Sigmoid colon (tissue), 6 donors: ENCODE measurements at regions not wholly inside any gene's neighbourhood (a gene's known extent, or its start where the extent isn't known, plus 50 kb on each side); places are given as distances from the start of the nearest gene placed in this dataset.

Experiments used
- DNase-seq: peaks from one replicate; pipeline ENCODE4 v3.0.0-alpha.2; 2019
- H3K27ac ChIP-seq, 4 donors: fragments of 200-600 bp; sonication (generic); one replicate each; pipeline ENCODE4 v1.5.1; 2016 to 2019; ENCODE audit warnings: mild to moderate bottlenecking in 1 of 4
- H3K27me3 ChIP-seq, 3 donors: fragments of 200-600 bp; sonication (generic); one replicate each; pipeline ENCODE4 v1.5.1; 2019; ENCODE audit warnings: mild to moderate bottlenecking in 1 of 3
- H3K36me3 ChIP-seq, 4 donors: fragments of 200-600 bp; sonication (generic); one replicate each; pipeline ENCODE4 v1.5.1; 2016 to 2019
- H3K4me1 ChIP-seq, 4 donors: fragments of 200-600 bp; sonication (generic); one replicate each; pipeline ENCODE4 v1.5.1; 2017 to 2019
- H3K4me3 ChIP-seq, 4 donors: fragments of 200-600 bp; sonication (generic); one replicate each; pipeline ENCODE4 v1.5.1; 2017 to 2019; ENCODE audit warnings: mild to moderate bottlenecking in 2 of 4, moderate library complexity in 1 of 4
- H3K9me3 ChIP-seq, 4 donors: fragments of 200-600 bp in 3 of 4; sonication (generic) in 3 of 4; one replicate each; pipeline versions ENCODE4 v1.5.1 to v1.6.1; 2013 to 2019
- CTCF ChIP-seq, 4 experiments: fragments of 450-650 bp in 3 of 4; fragments of 200-600 bp in 1 of 4; IDR thresholded peaks; one replicate each; pipeline ENCODE4 v1.5.1; 2016 to 2019; ENCODE audit warnings: antibody characterized with exemption in 4 of 4, mild to moderate bottlenecking in 3 of 4, moderate library complexity in 2 of 4
- EP300 ChIP-seq, 4 donors: sonication (generic); formaldehyde crosslinking; IDR thresholded peaks; one replicate each; pipeline ENCODE4 v1.6.1; 2017; ENCODE audit warnings: antibody characterized with exemption in 4 of 4
- POLR2A ChIP-seq, 2 donors: fragments of 450-650 bp; IDR thresholded peaks; one replicate each; pipeline ENCODE4 v1.6.1; 2016; ENCODE audit warnings: antibody characterized with exemption in 2 of 2, mild to moderate bottlenecking in 2 of 2, moderate library complexity in 2 of 2
- POLR2AphosphoS5 ChIP-seq, 4 donors: sonication (generic); formaldehyde crosslinking; IDR thresholded peaks; one replicate each; pipeline ENCODE4 v1.6.1; 2017; ENCODE audit warnings: antibody characterized with exemption in 4 of 4
- WGBS, 2 donors: extraction: QIAGEN DNeasy Blood & Tissue Kit; methylation state at CpG; one replicate each; pipeline ENCODE4 v1.1.7; 2013; 5-methylcytosine and 5-hydroxymethylcytosine counted together
- intact Hi-C: fragments of 100-400 bp; cut with DNase I; formaldehyde crosslinking; loops from one replicate; pipeline ENCODE4 v1.15.1; 2023
- donor health status: healthy with polysubstance abuse.
- donor health status: healthy.

- Histone ChIP-seq H3K36me3 (no peaks in the 10 kb centered on the region), H3K4me1 (no peaks in the 10 kb centered on the region), H3K9me3 (no peaks in the 10 kb centered on the region), H3K27me3 (no peaks in the 10 kb centered on the region), H3K27ac (no peak overlapping the region), H3K4me3 (no peak overlapping the region)
- TF ChIP-seq EP300 (IDR thresholded peaks at IDR 0.05) (no peak), POLR2A (IDR thresholded peaks at IDR 0.05) (no peak), POLR2AphosphoS5 (IDR thresholded peaks at IDR 0.05) (no peak)
- no peak for DNase-seq
- 20 to 57% methylated on average over 3 of the region's 3 CpGs for WGBS, 2 donors
- intact Hi-C loops = no loop called here
These were observed 490.7 kb downstream of the GBE1 start for GRCh38 chr3:81270603-81271379.

- no peak overlapping the region for H3K27ac ChIP-seq
- H3K36me3 ChIP-seq = no peaks in the 10 kb centered on the region
- H3K27me3 ChIP-seq = no peaks in the 10 kb centered on the region
- no peak overlapping the region for H3K4me3 ChIP-seq
- DNase-seq = no peak
- TF ChIP-seq EP300 (IDR thresholded peaks at IDR 0.05) = no peak
- no peak for TF ChIP-seq POLR2AphosphoS5 (IDR thresholded peaks at IDR 0.05)
- TF ChIP-seq POLR2A (IDR thresholded peaks at IDR 0.05) = no peak
- no peak for TF ChIP-seq CTCF (IDR thresholded peaks at IDR 0.05)
- WGBS, 2 donors = 78 to 85% methylated on average over 4 of the region's 4 CpGs
- no peaks in the 10 kb centered on the region for H3K9me3 ChIP-seq
- intact Hi-C loops = no loop called here
- H3K4me1 ChIP-seq = no peaks in the 10 kb centered on the region
These were observed 492.9 kb downstream of the GBE1 start for GRCh38 chr3:81268526-81268925.

GRCh38 chr3:81261996-81262395, 499.4 kb downstream of the GBE1 start:
- 93 to 95% methylated on average over 1 of the region's 1 CpG for WGBS, 2 donors
- H3K27ac ChIP-seq = no peak overlapping the region
- H3K4me3 ChIP-seq = no peak overlapping the region
- TF ChIP-seq POLR2A (IDR thresholded peaks at IDR 0.05) (no peak), POLR2AphosphoS5 (IDR thresholded peaks at IDR 0.05) (no peak)
- intact Hi-C loops = no loop called here
- no peaks in the 10 kb centered on the region for H3K27me3 ChIP-seq
- no peak for DNase-seq
- H3K36me3 ChIP-seq = no peaks in the 10 kb centered on the region
- no peaks in the 10 kb centered on the region for H3K4me1 ChIP-seq
- H3K9me3 ChIP-seq = no peaks in the 10 kb centered on the region

GRCh38 chr3:81255463-81255862, 506.0 kb downstream of the GBE1 start:
- Histone ChIP-seq H3K4me1 (no peaks in the 10 kb centered on the region), H3K4me3 (no peak overlapping the region), H3K27me3 (no peaks in the 10 kb centered on the region), H3K9me3 (no peaks in the 10 kb centered on the region), H3K27ac (no peak overlapping the region), H3K36me3 (no peaks in the 10 kb centered on the region)
- 84 to 86% methylated on average over 4 of the region's 4 CpGs for WGBS, 2 donors
- TF ChIP-seq POLR2A (IDR thresholded peaks at IDR 0.05) (no peak), EP300 (IDR thresholded peaks at IDR 0.05) (no peak)
- no peak for DNase-seq
- intact Hi-C loops = no loop called here

- no peak overlapping the region for H3K27ac ChIP-seq
- 93 to 96% methylated on average over 2 of the region's 2 CpGs for WGBS, 2 donors
These were observed 510.3 kb downstream of the GBE1 start for GRCh38 chr3:81251096-81251495.

More at GRCh38 chr3:81251096-81251495, 510.3 kb downstream of the GBE1 start:
- Histone ChIP-seq H3K27me3 (no peaks in the 10 kb centered on the region), H3K4me3 (no peak overlapping the region), H3K4me1 (no peaks in the 10 kb centered on the region), H3K36me3 (no peaks in the 10 kb centered on the region), H3K9me3 (no peaks in the 10 kb centered on the region)
- TF ChIP-seq CTCF (IDR thresholded peaks at IDR 0.05) = no peak
- TF ChIP-seq EP300 (IDR thresholded peaks at IDR 0.05) = no peak
- TF ChIP-seq POLR2AphosphoS5 (IDR thresholded peaks at IDR 0.05) = no peak
- TF ChIP-seq POLR2A (IDR thresholded peaks at IDR 0.05) = no peak
- intact Hi-C loops = no loop called here
- DNase-seq = no peak
